ENCODE measurements at regions not wholly inside any gene's neighbourhood (a gene's known extent, or its start where the extent isn't known, plus 50 kb on each side); places are given as distances from the start of the nearest gene placed in this dataset.

DNA sequence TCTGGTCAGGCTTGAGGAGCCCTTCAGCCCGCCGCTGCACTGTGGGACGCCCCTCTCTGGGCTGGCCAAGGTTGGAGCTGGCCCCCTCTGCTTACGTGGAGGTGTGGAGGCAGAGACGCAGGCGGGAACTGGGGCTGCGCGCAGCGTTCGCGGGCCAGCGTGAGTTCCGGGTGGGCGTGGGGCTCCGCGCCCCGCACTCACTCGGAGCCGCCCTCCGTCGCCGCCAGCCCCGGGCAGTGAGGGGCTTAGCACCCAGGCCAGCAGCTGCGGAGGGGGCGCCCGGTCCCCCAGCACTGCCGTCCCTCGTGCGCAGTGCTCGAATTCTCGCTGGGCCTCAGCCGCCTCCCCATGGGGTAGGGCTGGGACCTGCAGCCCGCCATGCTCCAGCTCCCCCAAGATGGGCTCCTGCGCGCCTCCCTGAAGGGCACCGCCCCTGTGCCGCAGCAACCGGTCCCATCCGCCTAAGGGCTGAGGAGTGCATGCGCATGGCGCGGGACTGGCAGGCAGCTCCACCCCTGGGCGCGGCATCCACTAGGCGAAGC lies 695.9 kb downstream of the EPHA7 start:
- Histone ChIP-seq H3K4me3 (no peak overlapping the region), H3K9me3 (no peaks in the 10 kb centered on the region), H3K36me3 (no peaks in the 10 kb centered on the region), H3K27me3 (no peaks in the 10 kb centered on the region)
- DNase-seq = no peak

DNA sequence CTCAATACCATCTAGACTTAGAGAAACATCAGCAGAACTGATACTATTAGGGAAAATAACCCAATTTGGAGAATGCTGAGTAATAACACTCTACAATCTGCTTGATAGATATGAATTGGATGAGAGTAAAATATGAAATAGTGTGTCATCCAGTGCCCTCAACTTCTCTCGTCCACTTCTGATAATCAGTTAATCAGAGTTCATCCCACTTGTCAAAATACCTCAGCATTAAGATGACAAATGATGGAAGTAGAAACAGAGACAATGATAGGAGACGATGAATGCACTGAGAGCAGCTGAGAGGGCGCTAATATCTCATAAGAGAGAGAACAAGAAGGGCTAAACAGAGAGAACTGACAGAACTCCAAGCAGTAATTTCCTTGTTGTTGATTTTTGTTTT lies 699.6 kb downstream of the EPHA7 start:
- no peak overlapping the region for H3K4me3 ChIP-seq
- no peaks in the 10 kb centered on the region for H3K27me3 ChIP-seq
- H3K9me3 ChIP-seq = no peaks in the 10 kb centered on the region
- H3K36me3 ChIP-seq = no peaks in the 10 kb centered on the region
- no peak for DNase-seq

GRCh38 chr6:92716638-92717037 lies 702.7 kb downstream of the EPHA7 start:
- no peak overlapping the region for H3K4me3 ChIP-seq
- no peak for DNase-seq
- no peaks in the 10 kb centered on the region for H3K36me3 ChIP-seq
- H3K27me3 ChIP-seq = no peaks in the 10 kb centered on the region
- no peaks in the 10 kb centered on the region for H3K9me3 ChIP-seq

- Histone ChIP-seq H3K36me3 (no peaks in the 10 kb centered on the region), H3K9me3 (no peaks in the 10 kb centered on the region), H3K27me3 (no peaks in the 10 kb centered on the region), H3K4me3 (no peak overlapping the region)
- no peak for DNase-seq
Observed at GRCh38 chr6:92715991-92716390, 703.4 kb downstream of the EPHA7 start.

GRCh38 chr6:92714346-92714745 lies 705.0 kb downstream of the EPHA7 start:
- Histone ChIP-seq H3K9me3 (no peaks in the 10 kb centered on the region), H3K27me3 (no peaks in the 10 kb centered on the region), H3K36me3 (no peaks in the 10 kb centered on the region), H3K4me3 (no peak overlapping the region)
- DNase-seq = no peak

DNA sequence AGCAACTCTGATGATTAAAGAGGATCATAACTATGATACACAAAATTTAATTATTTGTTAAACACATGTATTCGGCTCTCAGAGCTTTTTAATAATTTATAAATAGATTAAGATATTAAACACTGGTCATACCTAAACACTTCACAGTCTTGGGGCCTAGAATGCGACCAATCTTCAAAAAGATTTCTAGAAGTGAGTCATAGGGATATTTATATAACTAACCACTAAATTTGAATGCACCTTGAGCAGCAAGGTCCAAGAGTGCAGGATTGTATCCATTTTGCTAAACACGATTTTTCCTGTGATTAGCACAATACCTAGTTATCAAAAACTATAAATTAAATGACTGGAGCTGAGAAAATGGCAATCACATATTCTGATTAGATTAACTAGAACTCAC lies 709.3 kb downstream of the EPHA7 start:
- Histone ChIP-seq H3K36me3 (no peaks in the 10 kb centered on the region), H3K4me3 (no peak overlapping the region), H3K27me3 (no peaks in the 10 kb centered on the region), H3K9me3 (no peaks in the 10 kb centered on the region; the same call in 1 of the 2 replicates)
- no peak for DNase-seq

- Histone ChIP-seq H3K27me3 (no peaks in the 10 kb centered on the region), H3K9me3 (no peaks in the 10 kb centered on the region; the same call in 1 of the 2 replicates), H3K4me3 (no peak overlapping the region), H3K36me3 (no peaks in the 10 kb centered on the region)
- DNase-seq = no peak
Observed at GRCh38 chr6:92708945-92709344, 710.4 kb downstream of the EPHA7 start.

- Histone ChIP-seq H3K36me3 (no peaks in the 10 kb centered on the region), H3K9me3 (no peaks in the 10 kb centered on the region; the same call in 1 of the 2 replicates), H3K27me3 (no peaks in the 10 kb centered on the region), H3K4me3 (no peak overlapping the region)
- DNase-seq = no peak
Observed at GRCh38 chr6:92708270-92708669, 711.1 kb downstream of the EPHA7 start.

DNA sequence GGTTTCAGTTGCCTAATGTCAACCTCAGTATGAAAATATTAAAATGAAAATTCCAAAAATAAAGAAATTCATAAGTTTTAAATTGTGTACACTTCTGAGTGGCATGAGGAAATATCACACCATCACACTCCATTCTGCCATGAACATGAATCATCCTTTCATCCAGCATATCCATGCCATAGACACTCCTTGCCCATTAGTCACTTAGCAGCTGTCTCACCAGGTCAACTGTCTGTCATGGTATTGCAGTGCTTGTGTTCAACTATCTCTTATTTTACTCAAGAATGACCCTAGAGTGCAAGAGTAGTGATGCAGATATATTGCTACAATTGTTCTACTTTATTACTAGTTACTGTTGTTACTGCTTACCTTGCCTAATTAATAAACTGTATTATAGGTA lies 712.4 kb downstream of the EPHA7 start:
- DNase-seq = peak; percentile 42
- H3K36me3 ChIP-seq = no peaks in the 10 kb centered on the region

GRCh38 chr6:92701425-92702096 lies 717.8 kb downstream of the EPHA7 start:
- Histone ChIP-seq H3K4me3 (no peak overlapping the region), H3K36me3 (no peaks in the 10 kb centered on the region), H3K9me3 (no peaks in the 10 kb centered on the region; the same call in 1 of the 2 replicates), H3K27me3 (no peaks in the 10 kb centered on the region)
- DNase-seq = no peak

More for the DNA sequence above, 712.4 kb downstream of the EPHA7 start:
- H3K4me3 ChIP-seq = no peak overlapping the region
- H3K9me3 ChIP-seq = no peaks in the 10 kb centered on the region; the same call in 1 of the 2 replicates
- H3K27me3 ChIP-seq = no peaks in the 10 kb centered on the region

- no peaks in the 10 kb centered on the region for H3K9me3 ChIP-seq
- H3K4me3 ChIP-seq = no peak overlapping the region
- no peaks in the 10 kb centered on the region for H3K27me3 ChIP-seq
- no peaks in the 10 kb centered on the region for H3K36me3 ChIP-seq
- DNase-seq = no peak
Observed at GRCh38 chr6:92700411-92700810, 718.9 kb downstream of the EPHA7 start.

- Histone ChIP-seq H3K27me3 (no peaks in the 10 kb centered on the region), H3K9me3 (no peaks in the 10 kb centered on the region), H3K4me3 (no peak overlapping the region), H3K36me3 (no peaks in the 10 kb centered on the region)
- peak; percentile 78 for DNase-seq
Observed at GRCh38 chr6:92690997-92691599, 728.3 kb downstream of the EPHA7 start.

- Histone ChIP-seq H3K36me3 (no peaks in the 10 kb centered on the region), H3K9me3 (no peaks in the 10 kb centered on the region), H3K4me3 (no peak overlapping the region), H3K27me3 (no peaks in the 10 kb centered on the region)
- no peak for DNase-seq
Observed at GRCh38 chr6:92688342-92688741, 731.0 kb downstream of the EPHA7 start.

- H3K36me3 ChIP-seq = no peaks in the 10 kb centered on the region
- no peaks in the 10 kb centered on the region for H3K27me3 ChIP-seq
- H3K9me3 ChIP-seq = no peaks in the 10 kb centered on the region
- H3K4me3 ChIP-seq = no peak overlapping the region
- DNase-seq = no peak
Observed at GRCh38 chr6:92687278-92687677, 732.1 kb downstream of the EPHA7 start.

DNA sequence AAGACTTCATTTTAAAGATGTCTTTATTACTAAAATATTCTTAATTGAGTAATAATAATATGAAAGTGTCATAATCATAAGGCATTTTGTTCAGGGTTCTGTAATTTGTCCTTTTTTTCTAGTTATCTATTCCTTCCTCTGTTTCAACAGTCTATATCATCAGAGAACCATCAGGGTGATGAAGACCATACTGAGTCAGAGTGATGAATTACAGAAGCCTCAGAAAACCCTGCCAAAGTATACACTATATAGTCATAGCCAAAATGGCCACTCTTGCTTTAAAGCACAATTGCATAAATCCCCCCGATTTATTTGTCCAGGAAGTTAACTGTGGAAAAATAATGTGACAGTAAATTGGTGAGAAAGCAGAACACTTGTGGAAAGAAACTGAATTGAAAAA lies 735.0 kb downstream of the EPHA7 start:
- Histone ChIP-seq H3K9me3 (no peaks in the 10 kb centered on the region), H3K4me3 (no peak overlapping the region), H3K36me3 (no peaks in the 10 kb centered on the region), H3K27me3 (no peaks in the 10 kb centered on the region)
- no peak for DNase-seq

DNA sequence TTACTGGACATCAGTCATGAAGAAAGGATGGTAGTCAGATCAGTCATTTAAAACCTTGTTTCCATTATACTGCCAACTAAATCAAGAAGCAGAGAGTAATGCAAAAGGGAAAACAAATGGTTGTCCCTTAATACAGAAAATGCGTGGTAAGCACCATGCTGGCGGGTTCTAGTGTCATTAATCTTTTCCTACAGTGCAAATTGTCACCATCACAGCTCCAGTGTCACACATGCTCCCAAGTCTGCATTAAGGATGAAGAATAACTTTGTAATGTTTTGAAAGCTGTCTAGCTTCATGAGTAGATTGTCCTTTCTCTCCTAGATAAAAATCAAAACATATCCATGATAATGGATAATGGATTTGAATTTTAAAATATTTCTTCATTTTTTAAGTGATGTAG lies 735.6 kb downstream of the EPHA7 start:
- no peak overlapping the region for H3K4me3 ChIP-seq
- DNase-seq = no peak
- no peaks in the 10 kb centered on the region for H3K36me3 ChIP-seq
- no peaks in the 10 kb centered on the region for H3K27me3 ChIP-seq
- H3K9me3 ChIP-seq = no peaks in the 10 kb centered on the region

DNA sequence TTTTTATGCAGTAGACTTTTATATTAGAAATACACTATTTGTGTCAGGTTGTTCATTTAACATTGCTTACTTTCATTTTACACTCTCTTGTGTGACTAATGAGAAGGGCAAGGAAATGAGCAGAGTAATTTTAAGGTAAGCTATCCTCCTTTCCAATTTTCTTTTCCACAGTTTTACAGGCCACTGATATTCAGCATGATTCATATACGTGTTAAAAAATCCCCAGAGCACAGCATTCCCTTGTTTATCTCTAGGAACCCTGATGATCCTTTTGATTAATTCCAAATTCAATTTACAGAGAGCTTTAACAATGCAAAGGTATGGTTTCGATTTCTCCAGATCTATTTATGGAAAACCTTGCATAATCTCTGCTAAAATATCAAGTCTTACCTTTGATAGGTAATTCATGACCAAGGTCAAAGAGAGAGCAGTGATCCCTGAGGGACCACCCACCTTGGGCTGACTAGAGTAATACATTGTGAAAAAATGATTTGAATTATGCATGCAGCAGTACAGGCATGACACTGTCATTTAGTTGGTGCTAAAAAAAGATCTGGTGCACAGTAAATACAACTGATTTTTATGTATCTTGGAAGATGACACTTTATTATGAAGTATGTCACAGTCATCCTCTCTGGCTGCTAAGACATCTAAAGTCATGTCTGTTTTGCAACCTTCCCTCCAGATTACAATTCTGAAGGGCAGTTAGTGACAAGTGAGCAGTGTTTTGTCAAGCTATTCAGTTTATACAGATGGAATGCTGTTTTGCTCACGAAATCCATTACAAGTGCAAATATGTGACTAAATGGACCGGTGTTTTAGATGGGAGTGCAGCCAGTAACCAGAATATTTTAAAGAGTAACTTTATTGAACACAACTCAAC lies 736.6 kb downstream of the EPHA7 start:
- no peak overlapping the region for H3K4me3 ChIP-seq
- DNase-seq = no peak
- H3K9me3 ChIP-seq = no peaks in the 10 kb centered on the region
- no peaks in the 10 kb centered on the region for H3K36me3 ChIP-seq
- H3K27me3 ChIP-seq = no peaks in the 10 kb centered on the region

Data from MG63 (cell line).